ENCODE measurements at regions not wholly inside any gene's neighbourhood (a gene's known extent, or its start where the extent isn't known, plus 50 kb on each side); places are given as distances from the start of the nearest gene placed in this dataset.

DNA sequence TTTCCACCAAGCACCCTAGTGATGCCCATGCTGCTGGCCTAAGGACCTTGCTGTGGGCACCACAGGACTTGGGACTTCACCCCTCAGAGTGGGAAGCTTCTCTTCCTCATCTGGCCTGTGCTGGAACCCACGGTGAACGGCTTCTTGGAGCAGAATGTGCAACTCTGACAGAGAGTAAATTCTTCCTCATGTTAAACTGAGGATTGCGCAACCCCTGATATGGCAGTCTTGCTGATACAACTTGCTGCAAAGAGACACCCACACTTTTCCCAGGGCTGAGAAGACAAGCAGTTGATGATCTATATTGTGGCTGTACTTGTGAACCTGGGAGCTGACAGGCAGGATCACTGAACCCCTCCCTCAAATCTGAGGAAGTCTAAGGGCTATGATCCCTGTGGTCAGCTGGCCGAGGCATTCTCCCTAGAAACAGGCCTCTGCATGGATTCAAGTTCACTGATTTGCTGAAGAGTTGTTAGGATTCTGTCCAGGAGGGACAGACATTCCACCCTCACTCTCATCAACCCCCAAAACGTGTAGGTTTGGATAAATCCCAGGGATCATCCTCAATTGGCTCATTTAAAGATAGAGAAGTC lies 307.2 kb downstream of the MTRR start:
- H3K27me3 ChIP-seq (replicated peaks; ENCODE audit: control insufficient read depth, insufficient read depth, low read length): no peaks in the 10 kb centered on the region
- TF ChIP-seq CTCF (IDR thresholded peaks at IDR 0.05; ENCODE audit: insufficient read depth, low read length, poor library complexity, severe bottlenecking): no peak
- DNase-seq (ENCODE audit: extremely low read depth, insufficient read length): no peak
- no peaks in the 10 kb centered on the region for H3K36me3 ChIP-seq (ENCODE audit: control insufficient read depth, insufficient read depth, low read length)
- H3K4me3 ChIP-seq (replicated peaks; ENCODE audit: low read depth, low read length): no peak overlapping the region

DNA sequence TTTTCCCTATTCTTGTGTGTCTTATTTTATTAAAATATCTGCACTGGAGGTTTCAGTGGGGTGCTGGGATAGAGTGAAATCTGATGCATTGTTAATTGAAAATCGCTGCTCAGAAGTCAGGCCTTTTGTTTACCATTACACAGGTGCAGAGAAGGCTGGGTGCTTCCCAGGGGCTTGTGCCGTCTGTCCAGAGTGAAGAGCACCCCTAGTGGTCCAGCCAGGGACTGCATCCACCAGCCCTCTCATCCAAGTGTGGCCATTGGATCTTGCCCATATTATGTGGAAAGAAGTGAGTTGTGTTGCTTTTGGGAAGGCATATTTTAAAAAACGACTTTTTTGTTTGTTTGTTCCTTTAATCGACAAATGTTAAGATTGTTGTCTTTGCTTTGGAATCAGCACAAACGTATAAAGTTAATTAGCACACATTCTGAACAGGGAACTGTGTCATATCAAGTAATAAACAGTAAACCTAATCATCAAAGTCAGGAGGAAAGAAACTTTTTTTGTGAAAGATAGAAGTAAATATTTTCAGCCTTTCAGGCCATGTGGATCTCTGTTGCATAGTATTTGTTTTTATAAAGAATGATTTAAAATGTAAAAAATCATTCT lies 315.6 kb downstream of the MTRR start:
- Histone ChIP-seq H3K27me3 (replicated peaks; ENCODE audit: control insufficient read depth, insufficient read depth, low read length) (no peaks in the 10 kb centered on the region), H3K4me3 (replicated peaks; ENCODE audit: low read depth, low read length) (no peak overlapping the region), H3K36me3 (ENCODE audit: control insufficient read depth, insufficient read depth, low read length) (no peaks in the 10 kb centered on the region)
- peak; percentile 98 for TF ChIP-seq CTCF (IDR thresholded peaks at IDR 0.05; ENCODE audit: insufficient read depth, low read length, poor library complexity, severe bottlenecking)
- DNase-seq (ENCODE audit: extremely low read depth, insufficient read length): no peak

GRCh38 chr5:8185852-8186251 lies 316.9 kb downstream of the MTRR start:
- H3K27me3 ChIP-seq (replicated peaks; ENCODE audit: control insufficient read depth, insufficient read depth, low read length): no peaks in the 10 kb centered on the region
- DNase-seq (ENCODE audit: extremely low read depth, insufficient read length): no peak
- TF ChIP-seq CTCF (IDR thresholded peaks at IDR 0.05; ENCODE audit: insufficient read depth, low read length, poor library complexity, severe bottlenecking): no peak
- no peak overlapping the region for H3K4me3 ChIP-seq (replicated peaks; ENCODE audit: low read depth, low read length)
- H3K36me3 ChIP-seq (ENCODE audit: control insufficient read depth, insufficient read depth, low read length): no peaks in the 10 kb centered on the region

- DNase-seq (ENCODE audit: extremely low read depth, insufficient read length): no peak
- Histone ChIP-seq H3K36me3 (ENCODE audit: control insufficient read depth, insufficient read depth, low read length) (no peaks in the 10 kb centered on the region), H3K4me3 (replicated peaks; ENCODE audit: low read depth, low read length) (no peak overlapping the region), H3K27me3 (replicated peaks; ENCODE audit: control insufficient read depth, insufficient read depth, low read length) (no peaks in the 10 kb centered on the region)
- no peak for TF ChIP-seq CTCF (IDR thresholded peaks at IDR 0.05; ENCODE audit: insufficient read depth, low read length, poor library complexity, severe bottlenecking)
These were observed 320.1 kb downstream of the MTRR start for GRCh38 chr5:8188874-8189565.

DNA sequence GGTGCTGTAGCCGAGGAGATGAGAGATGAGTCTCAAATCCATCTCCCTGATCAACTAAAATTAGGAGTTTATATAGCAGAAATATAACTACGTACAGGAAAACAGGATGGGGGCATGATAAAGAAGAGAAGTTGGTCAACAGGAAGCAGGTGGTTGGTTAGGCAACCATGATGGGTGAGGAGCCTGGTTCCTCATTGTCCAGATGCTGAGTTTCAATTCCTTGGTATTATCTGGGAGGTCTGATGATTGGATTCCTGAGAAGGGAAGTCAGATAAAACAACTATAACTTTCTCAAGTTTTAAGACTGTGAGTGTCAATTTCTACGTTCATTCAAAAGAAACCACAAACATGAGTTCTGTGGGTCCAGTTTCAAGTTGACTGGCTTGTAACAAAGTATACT lies 323.9 kb downstream of the MTRR start:
- DNase-seq (ENCODE audit: extremely low read depth, insufficient read length): no peak
- Histone ChIP-seq H3K27me3 (replicated peaks; ENCODE audit: control insufficient read depth, insufficient read depth, low read length) (no peaks in the 10 kb centered on the region), H3K4me3 (replicated peaks; ENCODE audit: low read depth, low read length) (no peak overlapping the region), H3K36me3 (ENCODE audit: control insufficient read depth, insufficient read depth, low read length) (no peaks in the 10 kb centered on the region)
- TF ChIP-seq CTCF (IDR thresholded peaks at IDR 0.05; ENCODE audit: insufficient read depth, low read length, poor library complexity, severe bottlenecking): no peak

All from GM06990 (cell line).